IMR-90 (cell line): ENCODE measurements at regions not wholly inside any gene's neighbourhood (a gene's known extent, or its start where the extent isn't known, plus 50 kb on each side); places are given as distances from the start of the nearest gene placed in this dataset.

ENCODE experiments used
- BHLHE40 ChIP-seq: fragments of 150-350 bp; IDR thresholded peaks from 2 replicates; pipeline ENCODE4 v1.6.1; 2016; ENCODE audit warnings: mild to moderate bottlenecking, low read depth, low read length
- CEBPB ChIP-seq: IDR thresholded peaks from 2 replicates; pipeline ENCODE4 v1.6.1; 2012; ENCODE audit warnings: low read depth, low read length, improper control_type of control experiment
- CTCF ChIP-seq: conservative IDR thresholded peaks from 2 replicates; pipeline ENCODE4 v1.5.1; 2012; ENCODE audit warnings: mild to moderate bottlenecking, low read depth, low read length, improper control_type of control experiment
- FOS ChIP-seq: fragments of 150-350 bp; IDR thresholded peaks from 2 replicates; pipeline ENCODE4 v1.6.1; 2016; ENCODE audit warnings: low read depth, low read length
- MAFK ChIP-seq: IDR thresholded peaks from 2 replicates; pipeline ENCODE4 v1.6.1; 2012; ENCODE audit warnings: low read depth, low read length, improper control_type of control experiment
- MAZ ChIP-seq: IDR thresholded peaks from 2 replicates; pipeline ENCODE4 v1.6.1; 2012; ENCODE audit warnings: low read depth, mild to moderate bottlenecking, low read length, improper control_type of control experiment, moderate library complexity, borderline replicate concordance
- NFE2L2 ChIP-seq: fragments of 150-350 bp; IDR thresholded peaks from 2 replicates; pipeline ENCODE4 v1.6.1; 2016; ENCODE audit warnings: low read depth, mild to moderate bottlenecking, low read length
- POLR2A ChIP-seq: IDR thresholded peaks from 2 replicates; pipeline ENCODE4 v1.6.1; 2012; ENCODE audit warnings: mild to moderate bottlenecking, low read depth, low read length
- SMC3 ChIP-seq: fragments of 150-350 bp; IDR thresholded peaks from 2 replicates; pipeline ENCODE4 v1.6.1; 2016; ENCODE audit warnings: low read depth, mild to moderate bottlenecking, antibody characterized with exemption, low read length, moderate library complexity

- TF ChIP-seq CTCF, result no peak
- TF ChIP-seq SMC3, result no peak
- no peak for TF ChIP-seq POLR2A
- no peak for TF ChIP-seq FOS
- TF ChIP-seq NFE2L2, result no peak
- TF ChIP-seq MAFK, result no peak
- TF ChIP-seq CEBPB, result no peak
- no peak for TF ChIP-seq BHLHE40
- no peak for TF ChIP-seq MAZ
These were observed 69.6 kb downstream of the GSC start for GRCh38 chr14:94700336-94700735.
